NCI-H146 treated with DMSO at 0.1 percent for 48 hours (cell line): ENCODE measurements at regions not wholly inside any gene's neighbourhood (a gene's known extent, or its start where the extent isn't known, plus 50 kb on each side); places are given as distances from the start of the nearest gene placed in this dataset.

ENCODE experiments used
- DNase-seq: peaks from one replicate; lab custom pipeline; 2025; ENCODE audit not compliant: unreplicated experiment; lab: John Stamatoyannopoulos, UW

DNA sequence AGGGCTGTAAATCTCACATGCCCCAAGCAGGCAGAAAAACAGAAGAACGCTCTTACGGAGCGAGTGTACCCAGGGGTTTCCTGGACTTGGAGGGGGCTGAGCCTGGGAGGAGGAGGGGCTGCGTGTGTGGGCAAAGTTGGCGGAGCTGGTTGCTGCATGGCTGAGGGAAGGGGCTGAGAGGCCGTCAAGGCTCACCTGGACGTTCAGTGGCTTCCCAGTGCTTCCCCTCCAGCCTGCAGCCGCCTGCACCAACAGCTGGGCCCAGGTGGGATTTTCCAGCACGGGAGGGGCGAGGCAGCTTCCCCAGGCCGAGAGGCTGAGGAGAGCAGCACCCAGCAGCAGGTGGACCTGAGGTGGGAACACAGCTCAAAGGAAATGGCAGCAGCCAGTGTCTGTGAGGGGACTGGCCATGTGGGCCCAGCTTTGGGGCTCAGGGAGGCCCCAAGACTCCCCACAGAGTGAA, 70.6 kb upstream of the CTDP1 start:
- DNase-seq: no peak

DNA sequence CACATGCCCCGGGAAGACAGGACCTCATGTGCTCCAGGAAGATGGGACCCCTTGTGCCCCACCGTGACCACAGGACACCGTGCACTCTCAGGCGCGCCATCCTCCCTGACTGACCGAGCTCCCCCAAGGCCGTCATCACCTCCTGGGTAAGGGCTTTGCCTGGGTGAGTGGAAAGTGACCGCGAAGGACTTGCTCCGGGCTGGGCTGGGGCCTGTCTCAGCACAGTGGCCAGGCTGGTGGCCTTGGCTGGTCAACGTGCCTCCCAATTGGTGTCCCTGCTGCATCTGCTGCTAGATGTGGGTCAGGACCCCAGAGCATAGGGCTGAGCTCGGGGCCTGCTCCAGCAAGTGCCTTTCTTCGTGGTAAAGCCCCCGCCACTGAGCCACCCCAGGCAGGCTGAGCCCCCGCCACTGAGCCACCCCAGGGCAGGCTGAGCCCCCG, 69.7 kb upstream of the CTDP1 start:
- DNase-seq: no peak

DNA sequence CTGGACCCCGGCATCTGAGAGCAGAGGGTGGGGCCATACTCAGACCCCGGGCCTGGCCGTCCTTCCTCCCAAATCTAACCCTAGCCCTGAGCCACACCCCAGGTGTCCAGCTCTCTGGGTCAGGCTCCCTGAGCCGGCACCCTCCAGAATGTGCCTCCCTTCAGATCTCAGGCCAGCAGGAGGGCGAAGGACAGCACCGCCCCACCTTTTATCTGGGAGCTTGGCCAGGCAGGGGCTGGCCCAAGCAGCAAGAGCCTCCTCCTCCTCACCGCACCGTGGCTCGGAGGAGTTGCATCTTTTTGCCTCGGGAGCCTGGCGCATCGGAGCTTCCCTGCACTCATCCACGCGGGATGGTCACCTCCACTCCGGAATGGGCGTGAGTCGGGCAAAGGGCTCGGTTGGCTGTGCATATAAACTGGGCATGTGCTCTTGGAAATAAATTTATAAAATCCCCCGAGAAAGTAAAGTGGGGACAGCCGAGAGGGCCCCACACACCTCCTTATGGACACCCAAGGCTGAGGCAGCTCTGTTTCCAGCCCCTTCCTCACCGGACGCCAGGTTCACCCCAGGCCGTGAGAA, 69.1 kb upstream of the CTDP1 start:
- no peak for DNase-seq

DNA sequence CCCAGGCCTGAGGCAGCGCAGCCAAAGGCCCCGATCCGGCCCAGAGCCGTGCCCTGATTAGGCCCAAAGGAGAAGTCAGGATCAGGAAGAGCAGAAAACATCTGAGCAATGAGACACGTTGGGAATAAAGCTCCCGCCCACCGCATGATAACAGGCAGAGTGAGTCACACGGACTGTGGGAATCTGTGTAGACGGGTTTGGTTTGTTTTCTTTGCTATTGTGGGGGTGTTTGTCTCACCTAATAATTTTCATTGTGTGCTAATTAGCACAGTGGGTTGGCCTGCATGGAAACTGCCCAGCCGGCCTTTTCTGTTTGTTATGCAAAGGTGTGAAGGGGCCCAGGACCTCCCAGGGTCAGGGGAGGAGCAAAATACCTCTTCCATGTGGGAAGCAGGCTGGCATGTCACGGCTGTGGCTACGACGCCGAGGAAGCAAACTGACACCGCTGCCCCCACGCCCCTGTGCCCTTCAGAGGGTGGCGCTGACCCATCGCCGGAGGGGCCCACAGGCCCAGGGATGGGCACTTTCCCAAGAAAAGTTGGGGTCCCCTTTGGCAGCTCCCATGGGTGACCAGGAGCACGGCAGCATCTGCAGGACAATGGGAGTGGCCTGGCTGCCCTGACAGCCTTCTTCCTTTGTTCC, 68.4 kb upstream of the CTDP1 start:
- no peak for DNase-seq

DNA sequence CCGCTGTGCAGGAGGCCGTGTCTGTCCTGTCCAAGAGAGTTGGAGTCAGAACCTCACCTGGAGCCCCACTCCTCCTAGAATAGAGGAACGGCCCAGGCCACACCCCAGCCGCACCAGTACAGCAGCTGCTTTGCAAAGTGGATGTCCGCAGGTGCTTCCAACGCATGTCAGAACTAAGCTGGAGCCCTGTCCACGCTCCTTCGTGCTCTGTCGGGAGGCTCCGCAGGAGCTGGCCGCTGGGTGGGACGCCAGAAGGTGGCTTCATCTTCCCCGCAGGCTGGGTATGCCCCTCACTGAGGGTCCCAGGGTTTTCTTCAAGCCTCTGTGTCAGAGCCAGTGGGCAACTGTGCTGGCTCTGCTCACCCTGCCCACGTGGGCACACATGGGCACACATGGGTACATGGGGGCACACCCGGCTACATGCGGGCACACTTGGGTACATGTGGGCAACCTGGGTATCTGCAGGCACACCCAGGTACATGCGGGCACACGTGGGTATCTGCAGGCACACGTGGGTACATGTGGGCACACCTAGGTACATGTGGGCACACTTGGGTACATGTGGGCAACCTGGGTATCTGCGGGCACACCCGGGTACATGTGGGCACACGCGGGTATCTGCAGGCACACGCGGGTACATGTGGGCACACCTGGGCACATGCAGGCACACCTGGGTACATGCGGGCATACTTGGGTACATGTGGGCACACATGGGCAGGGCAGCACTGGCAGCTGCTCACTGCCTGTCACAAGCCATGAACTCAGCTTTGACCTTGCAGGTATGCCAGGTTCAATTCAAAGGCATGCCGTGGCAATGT, 67.1 kb upstream of the CTDP1 start:
- DNase-seq: no peak

DNA sequence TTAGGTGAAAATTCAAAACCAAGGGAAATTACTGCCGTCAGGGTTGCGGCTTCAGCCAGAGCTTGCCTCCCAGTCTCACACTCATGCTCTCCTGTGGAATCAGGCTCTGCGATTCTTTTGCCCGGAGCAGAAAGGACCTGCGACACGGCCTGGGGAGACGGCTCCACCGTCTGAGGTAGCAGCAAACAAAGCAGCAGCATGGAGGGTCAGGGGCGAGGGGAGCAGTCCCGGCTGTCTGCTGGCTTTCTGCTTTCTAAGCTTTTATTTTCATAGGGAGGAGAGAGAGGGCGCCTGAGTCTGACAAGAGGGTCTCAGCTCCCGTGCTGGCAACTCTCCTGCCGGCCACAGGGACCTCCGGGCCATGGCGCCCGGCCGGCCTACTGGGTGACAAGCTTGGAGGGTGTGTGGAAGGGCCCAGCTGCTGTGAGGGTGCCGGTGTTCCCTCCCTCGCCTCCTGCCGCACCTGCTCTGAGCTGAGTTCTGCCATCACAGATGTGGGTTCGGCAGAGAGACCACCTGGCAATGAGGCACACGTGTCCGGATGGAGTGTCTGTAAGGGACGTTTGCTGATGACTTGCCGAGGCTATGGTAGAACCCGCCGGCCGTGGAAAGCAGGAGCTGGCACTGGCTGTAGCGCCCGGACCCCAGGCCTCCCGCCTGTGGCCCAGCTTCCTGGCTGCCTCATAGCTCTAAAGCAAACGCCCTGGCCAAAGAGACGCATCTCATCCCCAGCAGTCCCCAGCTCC, 66.2 kb upstream of the CTDP1 start:
- DNase-seq: no peak

DNA sequence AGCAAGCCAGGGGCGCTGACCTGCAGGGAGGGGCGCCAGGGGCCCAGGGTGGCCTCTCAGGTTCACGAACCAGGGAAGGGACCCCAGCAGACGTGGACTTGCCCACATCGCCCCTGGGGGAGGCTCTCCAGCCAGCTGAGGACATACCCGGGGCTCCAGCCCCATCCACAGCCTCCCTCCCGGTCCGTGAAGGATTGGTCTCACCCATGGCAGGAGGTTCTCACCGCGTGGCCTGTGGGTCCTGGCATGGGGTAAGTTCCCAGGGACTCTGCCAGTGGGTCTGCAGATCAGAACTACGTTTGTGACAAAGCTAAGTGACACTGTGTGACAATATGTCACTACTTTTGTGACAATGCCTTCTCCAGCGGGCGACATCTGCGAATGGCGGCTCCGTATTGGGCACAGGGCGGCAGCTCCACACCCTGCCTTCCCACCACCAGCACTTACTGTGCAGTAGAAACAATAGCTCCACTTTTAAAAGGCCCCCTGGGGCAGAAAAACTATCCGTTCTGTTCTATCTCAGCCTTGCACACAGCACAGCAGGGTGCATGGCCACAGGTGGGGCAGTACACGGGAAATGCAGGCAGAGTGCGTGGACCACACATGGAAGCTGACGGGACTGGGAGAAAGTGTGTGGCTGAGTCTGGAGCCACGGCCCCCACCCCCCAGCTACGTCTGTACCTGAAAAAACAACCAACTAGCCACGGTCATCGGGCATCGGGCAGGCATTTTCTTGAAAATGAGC, 65.2 kb upstream of the CTDP1 start:
- DNase-seq: no peak

DNA sequence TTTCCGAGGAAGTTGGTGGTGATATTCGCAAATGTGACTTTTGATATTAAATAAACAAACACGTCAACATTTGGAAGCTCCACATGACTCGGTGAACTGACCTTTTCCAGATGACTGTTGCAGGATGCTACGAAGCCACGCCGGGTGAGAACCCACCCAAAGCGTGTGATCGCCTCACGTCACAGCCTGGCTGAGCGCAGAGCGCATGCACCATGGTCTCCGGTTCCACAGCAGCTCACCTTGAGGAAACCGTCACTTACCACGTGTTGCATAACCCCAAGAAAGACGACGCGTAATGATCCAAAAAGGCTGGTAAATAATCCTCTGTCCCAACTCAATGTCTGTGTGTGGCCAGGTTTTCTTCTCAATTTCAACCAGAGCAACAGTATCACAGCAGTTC, 64.5 kb upstream of the CTDP1 start:
- DNase-seq: no peak

DNA sequence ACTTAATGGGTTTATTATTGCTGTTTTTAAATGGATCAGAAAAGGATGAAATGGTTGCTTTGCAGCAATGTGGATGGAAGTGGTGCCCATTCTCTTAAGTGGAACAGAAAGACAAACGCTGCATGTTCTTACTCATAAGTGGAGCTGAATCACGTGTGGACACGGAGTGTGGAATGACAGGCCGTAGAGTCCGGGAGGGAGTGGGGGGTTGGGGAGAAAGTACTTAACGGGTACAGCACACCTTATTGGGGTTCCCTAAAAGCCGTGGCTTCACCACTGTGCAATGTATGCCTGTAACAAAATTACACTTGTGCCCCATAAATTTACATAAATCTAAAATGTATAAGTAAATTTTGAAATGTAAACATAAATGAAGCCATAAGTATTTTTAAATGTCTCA, 64.0 kb upstream of the CTDP1 start:
- no peak for DNase-seq

DNA sequence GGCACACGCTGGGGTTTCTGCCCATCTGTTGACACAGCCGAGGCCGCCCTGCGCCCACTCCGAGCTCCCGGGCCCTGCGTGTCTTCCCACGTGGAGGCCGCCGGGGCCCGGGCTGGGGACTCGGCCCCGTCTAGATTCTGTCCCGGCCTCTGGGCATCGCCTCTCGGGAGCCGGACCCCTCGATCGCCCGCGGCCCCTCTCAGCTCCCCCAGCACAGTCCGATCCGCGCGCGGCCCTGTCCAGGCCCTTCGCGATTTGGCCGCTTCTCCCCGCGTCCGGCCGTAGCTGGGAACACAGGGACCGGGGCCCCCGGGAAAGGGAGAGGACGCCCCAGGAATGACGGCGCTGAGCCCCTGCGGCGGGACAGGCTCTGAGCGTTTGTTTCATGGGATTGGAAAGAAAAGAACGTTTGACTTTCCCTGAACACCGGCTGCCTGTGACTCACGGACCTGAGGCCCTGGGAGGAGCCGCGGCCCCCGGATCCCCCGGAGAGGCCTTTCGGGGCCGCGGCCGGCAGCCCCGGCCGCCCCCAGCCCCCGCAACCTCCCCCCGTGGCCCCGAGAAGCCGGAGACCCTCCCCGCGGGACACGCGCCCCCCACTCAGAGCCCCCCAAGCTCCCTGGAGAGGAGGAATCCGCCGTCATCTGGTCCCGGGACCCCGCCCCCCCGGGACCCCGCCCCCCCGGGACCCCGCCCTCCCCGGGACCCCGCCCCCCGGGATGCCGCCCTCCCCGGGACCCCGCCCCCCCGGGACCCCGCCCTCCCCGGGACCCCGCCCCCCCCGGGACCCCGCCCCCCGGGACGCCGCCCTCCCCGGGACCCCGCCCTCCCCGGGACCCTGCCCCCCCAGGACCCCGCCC, 62.7 kb upstream of the CTDP1 start:
- DNase-seq: no peak

DNA sequence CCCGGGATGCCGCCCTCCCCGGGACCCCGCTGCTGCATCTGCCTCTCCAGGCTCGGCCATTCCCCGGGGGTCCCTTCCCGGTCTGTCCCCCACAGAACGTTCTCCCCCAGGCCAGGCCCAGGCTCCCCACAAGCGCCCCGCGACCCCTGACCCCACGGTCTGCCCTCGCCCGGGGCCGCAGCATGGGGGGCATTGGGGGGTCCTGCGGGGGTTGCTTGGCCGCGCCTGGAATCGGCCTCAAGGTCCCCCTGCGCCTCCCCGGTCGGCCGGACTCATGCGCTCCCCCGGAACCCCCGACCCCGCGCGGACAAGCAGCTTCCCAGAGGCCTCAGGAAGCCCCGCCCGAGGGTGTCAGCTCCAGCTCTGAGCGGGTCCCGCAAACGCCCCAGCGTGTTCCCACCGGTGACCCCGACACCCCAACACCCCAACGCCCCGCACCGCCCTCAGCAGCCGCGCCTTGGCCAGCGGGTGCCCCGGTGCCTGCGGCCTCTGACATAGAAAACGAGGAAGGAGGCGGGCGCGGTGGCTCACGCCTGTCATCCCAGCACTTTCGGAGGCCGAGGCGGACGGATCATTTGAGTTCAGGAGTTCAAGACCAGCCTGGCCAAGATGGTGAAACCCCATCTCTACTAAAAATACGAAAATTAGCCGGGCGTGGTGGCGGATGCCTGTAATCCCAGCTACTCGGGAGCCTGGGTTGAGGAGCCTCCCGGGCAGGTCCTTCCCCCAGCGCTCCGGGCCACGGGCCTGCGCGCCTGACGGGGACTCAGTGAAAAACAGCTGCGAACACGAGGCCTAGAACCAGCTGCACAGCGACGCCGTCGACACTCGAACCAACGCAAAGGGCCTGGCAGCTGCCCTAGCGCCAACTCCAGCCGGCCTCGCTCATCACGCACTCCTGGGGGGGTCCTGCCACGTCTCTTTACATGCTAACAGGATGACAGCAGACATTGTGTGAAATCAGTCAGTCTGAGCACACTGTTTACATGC, 61.8 kb upstream of the CTDP1 start:
- DNase-seq: no peak

DNA sequence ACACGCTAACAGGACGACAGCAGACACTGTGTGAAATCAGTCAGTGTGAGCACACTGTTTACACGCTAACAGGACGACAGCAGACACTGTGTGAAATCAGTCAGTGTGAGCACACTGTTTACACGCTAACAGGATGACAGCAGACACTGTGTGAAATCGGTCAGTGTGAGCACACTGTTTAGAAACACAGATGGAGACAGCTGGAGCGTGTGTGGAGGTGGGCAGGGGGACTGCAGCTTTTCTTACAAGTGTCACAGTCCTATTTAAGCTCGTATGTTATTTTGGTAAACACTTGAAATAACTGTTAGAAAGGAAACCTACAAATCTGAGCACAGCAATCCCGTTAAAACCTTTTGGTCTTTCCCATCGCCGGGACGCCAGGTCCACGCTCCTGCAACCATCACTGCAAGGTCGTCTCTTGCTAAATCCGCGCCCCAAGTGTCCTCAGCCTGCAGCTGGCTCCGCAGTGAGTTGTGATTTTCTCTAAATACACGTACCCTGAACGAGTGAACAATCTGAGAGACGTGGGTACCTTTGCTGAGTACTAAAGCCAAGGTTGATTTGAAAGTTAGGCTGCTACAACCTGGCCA, 58.9 kb upstream of the CTDP1 start:
- no peak for DNase-seq

DNA sequence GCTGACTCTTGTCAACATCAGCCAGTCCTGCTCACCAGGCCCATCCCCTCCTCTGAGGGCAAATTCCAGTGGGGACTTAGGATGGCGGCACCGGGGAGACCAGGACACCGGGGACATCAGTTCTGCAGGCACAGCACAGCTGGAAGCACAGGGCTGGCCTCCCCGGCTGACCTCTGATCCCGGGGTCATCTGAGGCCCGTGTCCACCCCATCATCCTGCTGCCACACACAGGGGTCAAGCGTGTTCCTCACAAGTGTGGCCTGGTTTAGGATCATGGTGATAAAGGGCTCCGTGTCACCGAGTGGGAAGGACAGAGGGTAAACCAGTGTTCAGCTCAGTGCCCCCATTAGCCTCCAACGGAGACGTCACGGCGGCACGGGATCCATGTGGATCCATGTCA, 58.1 kb upstream of the CTDP1 start:
- no peak for DNase-seq

DNA sequence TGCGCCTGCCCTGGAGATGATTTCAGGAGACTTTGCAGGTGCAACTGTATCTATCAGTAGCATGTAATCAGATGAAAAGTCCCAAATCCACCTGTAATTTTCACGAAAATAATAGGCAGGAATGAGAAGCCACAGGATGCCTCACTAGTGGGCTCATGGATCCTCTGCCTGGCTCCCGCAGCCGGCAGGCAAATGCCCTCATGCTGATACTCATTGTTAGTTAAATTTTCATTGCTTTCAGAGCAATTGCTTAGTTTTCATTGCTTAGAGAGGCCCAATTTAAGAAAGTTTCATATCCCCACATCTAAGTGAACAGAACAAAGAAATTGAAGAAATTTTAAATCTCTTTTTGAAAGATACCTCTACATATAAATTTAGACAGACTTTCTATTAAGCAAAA, 57.6 kb upstream of the CTDP1 start:
- no peak for DNase-seq

DNA sequence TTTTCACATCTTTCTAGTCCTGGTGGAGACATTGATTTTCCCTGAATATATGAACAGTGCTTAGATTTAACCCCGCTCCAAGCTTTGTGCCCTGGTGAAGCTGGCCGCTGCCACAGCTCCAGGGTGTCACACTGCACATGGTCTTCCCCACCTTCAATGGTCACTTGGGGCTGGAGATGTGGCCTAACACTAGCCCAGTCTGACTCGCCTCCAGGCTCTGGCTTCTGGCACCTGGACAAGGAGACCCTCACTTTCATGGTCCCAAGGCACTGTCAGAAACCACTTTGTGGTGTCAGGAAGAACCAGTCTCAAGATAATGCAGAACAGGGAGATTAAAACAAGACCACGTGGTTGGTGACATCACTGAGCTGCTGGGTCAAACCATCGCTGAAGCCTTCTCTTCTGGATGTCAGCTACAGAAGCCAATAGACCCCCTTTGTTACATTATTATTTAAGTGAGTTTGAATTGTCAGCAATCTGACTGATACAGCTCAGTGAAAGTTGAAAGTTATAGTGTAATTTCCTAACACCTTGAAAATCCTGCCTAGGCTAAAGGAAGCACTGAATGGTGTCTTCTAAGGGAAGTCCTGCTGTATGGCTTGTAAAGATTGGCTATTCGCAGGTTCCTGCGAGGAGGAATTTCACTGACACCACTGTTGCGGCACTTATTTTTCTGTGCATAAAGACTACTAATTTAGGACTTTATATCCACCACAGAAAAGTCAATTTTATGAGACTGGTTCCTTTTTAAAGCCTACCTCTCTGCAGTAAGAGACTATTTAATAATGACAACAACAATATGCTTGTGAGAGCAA, 55.0 kb upstream of the CTDP1 start:
- no peak for DNase-seq

DNA sequence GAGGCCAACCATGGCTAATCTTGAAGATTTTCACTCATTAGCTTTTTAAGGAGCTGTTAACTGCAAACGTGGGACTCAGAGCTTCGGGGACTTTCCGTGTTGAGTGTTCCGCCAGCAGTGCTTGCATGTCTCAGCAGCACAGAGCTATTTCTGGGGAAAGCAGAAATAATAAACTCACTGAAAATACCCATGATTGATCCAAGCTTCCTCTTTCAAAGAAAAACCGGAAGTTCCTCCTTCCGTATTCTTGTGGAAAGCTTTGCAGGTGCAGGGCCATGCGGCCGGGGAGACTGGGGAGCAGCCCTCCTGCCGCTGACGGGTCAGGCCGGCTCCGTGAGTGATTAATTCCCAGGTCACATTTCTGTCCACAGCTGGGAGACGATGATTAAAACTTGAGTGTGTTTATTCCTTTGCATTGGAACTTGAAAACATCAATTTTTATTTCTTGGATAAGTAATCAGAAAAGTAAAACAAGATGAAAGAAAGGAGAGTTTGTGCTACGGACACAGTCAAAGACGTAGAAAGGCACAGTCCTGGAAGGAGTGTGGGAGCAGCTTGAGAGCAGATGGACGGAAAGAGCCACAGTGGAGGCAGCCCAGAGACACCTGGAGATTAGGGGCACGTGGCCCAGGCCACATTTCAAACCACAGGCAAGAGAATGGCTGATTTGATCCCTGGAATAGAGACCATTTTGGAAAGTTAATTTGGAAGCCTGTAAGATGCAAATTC, 54.2 kb upstream of the CTDP1 start:
- DNase-seq: no peak
